SH-SY5Y (cell line): ENCODE measurements at regions not wholly inside any gene's neighbourhood (a gene's known extent, or its start where the extent isn't known, plus 50 kb on each side); places are given as distances from the start of the nearest gene placed in this dataset.

Source experiments
- GATA2 ChIP-seq: IDR thresholded peaks from 2 replicates; pipeline ENCODE4 v1.6.1; 2011; ENCODE audit warnings: mild to moderate bottlenecking, low read depth, low read length
- GATA3 ChIP-seq: IDR thresholded peaks from 2 replicates; pipeline ENCODE4 v1.6.1; 2011; ENCODE audit warnings: low read depth, mild to moderate bottlenecking, low read length, moderate library complexity

DNA sequence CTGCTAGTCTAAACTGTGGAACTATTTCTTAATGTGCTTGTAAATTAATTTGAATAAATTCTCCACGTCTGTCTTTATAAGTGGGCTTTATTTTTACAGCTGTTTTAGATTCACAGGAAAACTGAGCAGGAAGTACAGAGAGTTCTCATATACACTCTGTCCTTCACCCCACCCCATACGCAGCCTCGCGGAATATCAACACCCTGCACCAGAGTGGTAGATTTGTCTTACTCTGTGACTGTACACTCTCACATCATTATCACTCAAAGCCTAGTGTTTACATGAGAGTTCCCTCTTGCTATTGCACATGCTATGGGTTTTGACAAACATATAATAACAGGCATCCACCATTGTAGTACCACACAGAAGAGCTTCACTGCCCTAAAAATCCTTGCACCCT is 179.7 kb upstream of the DAB2 start:
- TF ChIP-seq GATA2: no peak
- no peak for TF ChIP-seq GATA3
